Stomach (tissue), 8 donors: ENCODE measurements at regions not wholly inside any gene's neighbourhood (a gene's known extent, or its start where the extent isn't known, plus 50 kb on each side); places are given as distances from the start of the nearest gene placed in this dataset.

Experiments
- DNase-seq, 2 donors: peaks; one replicate each; pipeline versions ENCODE4 v3.0.0 to v3.0.0-alpha.2; 2013 to 2019
- H3K27ac ChIP-seq, 5 donors: fragments of 200-600 bp in 4 of 5; sonication (generic) in 4 of 5; one replicate each; pipeline ENCODE4 v1.5.1; 2013 to 2019; ENCODE audit warnings: mild to moderate bottlenecking in 1 of 5, moderate library complexity in 1 of 5
- H3K27me3 ChIP-seq, 3 donors: fragments of 200-600 bp; sonication (generic); one replicate each; pipeline ENCODE4 v1.5.1; 2017 to 2019; ENCODE audit warnings: mixed run types in 1 of 3
- H3K36me3 ChIP-seq, 4 donors: fragments of 200-600 bp; sonication (generic); 1 replicate in 3 of 4; 2 replicates in 1 of 4; pipeline ENCODE4 v1.5.1; 2016 to 2019
- H3K4me1 ChIP-seq, 4 donors: fragments of 200-600 bp; sonication (generic); one replicate each; pipeline ENCODE4 v1.5.1; 2016 to 2019
- H3K4me3 ChIP-seq, 4 donors: fragments of 200-600 bp; sonication (generic) in 3 of 4; one replicate each; pipeline ENCODE4 v1.5.1; 2016 to 2019; ENCODE audit warnings: mild to moderate bottlenecking in 1 of 4
- H3K9me3 ChIP-seq, 4 donors: fragments of 200-600 bp; sonication (generic); one replicate each; pipeline ENCODE4 v1.5.1; 2016 to 2019
- EP300 ChIP-seq: sonication (generic); formaldehyde crosslinking; IDR thresholded peaks from one replicate; pipeline ENCODE4 v1.6.1; 2017; ENCODE audit warnings: antibody characterized with exemption
- POLR2A ChIP-seq, 4 donors: fragments of 450-650 bp; IDR thresholded peaks; one replicate each; pipeline ENCODE4 v1.6.1; 2016; ENCODE audit warnings: antibody characterized with exemption in 4 of 4, control low read depth in 2 of 4, mild to moderate bottlenecking in 1 of 4, moderate library complexity in 1 of 4
- POLR2AphosphoS5 ChIP-seq, 3 donors: sonication (generic); formaldehyde crosslinking; IDR thresholded peaks; one replicate each; pipeline ENCODE4 v1.6.1; 2016; ENCODE audit warnings: antibody characterized with exemption in 3 of 3
- WGBS, 5 donors: extraction: QIAGEN DNeasy Blood & Tissue Kit in 3 of 5; methylation state at CpG; one replicate each; pipeline versions ENCODE4 v1.1.5 to v1.1.7; 2013 to 2018; 5-methylcytosine and 5-hydroxymethylcytosine counted together
- intact Hi-C: fragments of 100-400 bp; cut with DNase I; formaldehyde crosslinking; loops from one replicate; pipeline ENCODE4 v1.15.1; 2023; ENCODE audit warnings: low total_unique reads
- TF ChIP-seq, protein P1 (sequence below), 7 experiments: fragments of 450-650 bp in 4 of 7; fragments of 200-600 bp in 3 of 7; sonication (generic) in 3 of 7; IDR thresholded peaks; one replicate each; pipeline ENCODE4 v1.5.1; 2016 to 2019; ENCODE audit warnings: antibody characterized with exemption in 7 of 7, control low read depth in 2 of 7, mild to moderate bottlenecking in 1 of 7
- donor health status: healthy with polysubstance abuse.
- donor health status: Bipolar disorder and iron deficiency.
- donor health status: healthy.

- no peaks in the 10 kb centered on the region for H3K27me3 ChIP-seq
- H3K4me3 ChIP-seq, result no peak overlapping the region
- intact Hi-C loops, result no loop called here
- TF ChIP-seq, protein P1, sequence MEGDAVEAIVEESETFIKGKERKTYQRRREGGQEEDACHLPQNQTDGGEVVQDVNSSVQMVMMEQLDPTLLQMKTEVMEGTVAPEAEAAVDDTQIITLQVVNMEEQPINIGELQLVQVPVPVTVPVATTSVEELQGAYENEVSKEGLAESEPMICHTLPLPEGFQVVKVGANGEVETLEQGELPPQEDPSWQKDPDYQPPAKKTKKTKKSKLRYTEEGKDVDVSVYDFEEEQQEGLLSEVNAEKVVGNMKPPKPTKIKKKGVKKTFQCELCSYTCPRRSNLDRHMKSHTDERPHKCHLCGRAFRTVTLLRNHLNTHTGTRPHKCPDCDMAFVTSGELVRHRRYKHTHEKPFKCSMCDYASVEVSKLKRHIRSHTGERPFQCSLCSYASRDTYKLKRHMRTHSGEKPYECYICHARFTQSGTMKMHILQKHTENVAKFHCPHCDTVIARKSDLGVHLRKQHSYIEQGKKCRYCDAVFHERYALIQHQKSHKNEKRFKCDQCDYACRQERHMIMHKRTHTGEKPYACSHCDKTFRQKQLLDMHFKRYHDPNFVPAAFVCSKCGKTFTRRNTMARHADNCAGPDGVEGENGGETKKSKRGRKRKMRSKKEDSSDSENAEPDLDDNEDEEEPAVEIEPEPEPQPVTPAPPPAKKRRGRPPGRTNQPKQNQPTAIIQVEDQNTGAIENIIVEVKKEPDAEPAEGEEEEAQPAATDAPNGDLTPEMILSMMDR (IDR thresholded peaks at IDR 0.05), result no peak
- TF ChIP-seq POLR2A (IDR thresholded peaks at IDR 0.05) (no peak), EP300 (no peak), POLR2AphosphoS5 (IDR thresholded peaks at IDR 0.05) (no peak)
- H3K36me3 ChIP-seq, result no peaks in the 10 kb centered on the region
- DNase-seq, result no peak
- no peaks in the 10 kb centered on the region for H3K9me3 ChIP-seq
- WGBS, 5 donors, result 89 to 97% (median 91%) methylated on average over 8 of the region's 8 CpGs
- peak overlapping the region in 1 of 5 donors; percentile 45 for H3K27ac ChIP-seq
- peaks cover 22 to 41% (median 33%) of the 10 kb centered on the region in 4 donors for H3K4me1 ChIP-seq
Observed at GRCh38 chr15:69590201-69590710, 137.6 kb downstream of the RPLP1 start.

- no peak for TF ChIP-seq POLR2A (IDR thresholded peaks at IDR 0.05)
- no peak for TF ChIP-seq POLR2AphosphoS5 (IDR thresholded peaks at IDR 0.05)
- TF ChIP-seq, protein P1 (IDR thresholded peaks at IDR 0.05), result no peak
- TF ChIP-seq EP300, result no peak
- no peaks in the 10 kb centered on the region for H3K36me3 ChIP-seq
- no peak overlapping the region for H3K4me3 ChIP-seq
- no peaks in the 10 kb centered on the region for H3K27me3 ChIP-seq
- 61 to 96% (median 74%) methylated on average over 3 to 5 of the region's 5 CpGs for WGBS, 5 donors
- H3K9me3 ChIP-seq, result no peaks in the 10 kb centered on the region
- DNase-seq, result no peak
- H3K4me1 ChIP-seq, result peaks cover 30 to 49% (median 41%) of the 10 kb centered on the region in 4 donors
- intact Hi-C loops, result no loop called here
- H3K27ac ChIP-seq, result peak overlapping the region in 4 of 5 donors; percentile 22 to 45 (median 26)
Observed at GRCh38 chr15:69590932-69591524, 138.4 kb downstream of the RPLP1 start.

DNA sequence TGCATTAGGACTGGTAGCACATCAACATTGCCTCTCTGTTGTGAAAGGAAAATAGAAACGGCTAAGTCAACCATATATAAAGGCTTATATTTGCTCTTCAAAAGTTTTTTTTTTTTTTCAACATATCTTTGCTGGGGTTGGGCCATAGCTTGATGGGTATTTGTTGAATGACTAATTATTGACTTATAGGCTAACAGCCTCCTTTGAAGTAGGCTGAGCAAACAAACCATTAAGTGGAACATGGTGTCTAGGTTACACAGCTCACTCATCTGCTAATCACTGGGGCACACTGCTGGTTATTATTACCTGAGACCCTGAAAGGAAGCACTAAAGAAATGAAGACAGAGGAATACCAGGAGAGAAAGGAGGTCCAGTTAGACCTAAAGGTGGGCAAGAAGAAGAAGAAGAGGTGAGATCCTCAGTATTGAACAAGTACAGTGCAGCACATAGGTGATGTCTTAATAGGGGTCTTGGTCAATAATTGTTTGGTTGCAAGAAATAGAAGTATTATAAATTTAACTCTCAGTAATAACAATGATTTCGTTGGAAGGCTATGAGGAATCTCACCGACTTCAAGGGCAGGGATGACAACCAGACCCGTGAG, 139.4 kb downstream of the RPLP1 start:
- peaks cover 32 to 53% (median 50%) of the 10 kb centered on the region in 4 donors for H3K4me1 ChIP-seq
- WGBS, 5 donors, result 29 to 76% (median 45%) methylated on average over 4 of the region's 4 CpGs
- no peaks in the 10 kb centered on the region for H3K36me3 ChIP-seq
- H3K27me3 ChIP-seq, result no peaks in the 10 kb centered on the region
- DNase-seq, result peak in 1 of 2 donors; percentile 80
- no peaks in the 10 kb centered on the region for H3K9me3 ChIP-seq
- H3K27ac ChIP-seq, result peak overlapping the region in 3 of 5 donors; percentile 28 to 44 (median 41)
- no peak overlapping the region for H3K4me3 ChIP-seq
- TF ChIP-seq EP300 (no peak), POLR2AphosphoS5 (IDR thresholded peaks at IDR 0.05) (peak in 2 of 3 donors; percentile 51 to 53)
- intact Hi-C loops, result no loop called here

DNA sequence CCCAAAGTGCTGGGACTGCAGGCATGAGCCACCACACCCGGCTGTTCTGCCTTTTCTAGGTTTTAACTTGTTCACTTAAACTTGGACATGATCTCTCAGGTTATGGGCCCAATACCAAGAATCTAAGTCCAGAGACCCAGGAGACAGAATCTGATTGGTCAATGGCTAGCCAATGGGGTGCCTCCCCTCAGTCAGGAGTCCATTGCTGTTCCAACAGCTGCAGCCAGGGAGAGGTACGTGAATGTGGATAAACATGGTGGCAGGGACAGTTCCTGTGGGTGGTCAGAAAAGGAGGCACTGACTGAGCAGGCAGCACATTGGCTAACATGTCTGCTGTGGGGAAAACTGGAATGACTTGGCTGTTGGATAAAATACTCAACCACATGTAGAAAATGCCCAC, 140.3 kb downstream of the RPLP1 start:
- Histone ChIP-seq H3K4me3 (no peak overlapping the region), H3K4me1 (peaks cover 32 to 57% (median 54%) of the 10 kb centered on the region in 4 donors), H3K36me3 (no peaks in the 10 kb centered on the region), H3K27me3 (no peaks in the 10 kb centered on the region), H3K9me3 (no peaks in the 10 kb centered on the region), H3K27ac (peak overlapping the region; percentile 19 to 88 (median 78))
- DNase-seq, result no peak
- no peak for TF ChIP-seq POLR2AphosphoS5 (IDR thresholded peaks at IDR 0.05)
- TF ChIP-seq, protein P1 (IDR thresholded peaks at IDR 0.05), result no peak
- no peak for TF ChIP-seq POLR2A (IDR thresholded peaks at IDR 0.05)
- TF ChIP-seq EP300, result no peak
- WGBS, 5 donors, result 55 to 77% (median 65%) methylated on average over 2 of the region's 2 CpGs
- intact Hi-C loops, result no loop called here
